22Rv1 (cell line): ENCODE measurements at regions not wholly inside any gene's neighbourhood (a gene's known extent, or its start where the extent isn't known, plus 50 kb on each side); places are given as distances from the start of the nearest gene placed in this dataset.

Source experiments
- ZFX ChIP-seq: fragments of 450-650 bp; IDR thresholded peaks from 2 replicates; pipeline ENCODE4 v1.6.1; 2017; ENCODE audit warnings: antibody characterized with exemption, borderline replicate concordance
- TF ChIP-seq, protein P1 (sequence below): fragments of 450-650 bp; IDR thresholded peaks from 2 replicates; pipeline ENCODE4 v1.5.1; 2017; ENCODE audit warnings: mild to moderate bottlenecking

GRCh38 chr3:181868576-181869082 is 156.9 kb downstream of the SOX2 start:
- TF ChIP-seq, protein P1, sequence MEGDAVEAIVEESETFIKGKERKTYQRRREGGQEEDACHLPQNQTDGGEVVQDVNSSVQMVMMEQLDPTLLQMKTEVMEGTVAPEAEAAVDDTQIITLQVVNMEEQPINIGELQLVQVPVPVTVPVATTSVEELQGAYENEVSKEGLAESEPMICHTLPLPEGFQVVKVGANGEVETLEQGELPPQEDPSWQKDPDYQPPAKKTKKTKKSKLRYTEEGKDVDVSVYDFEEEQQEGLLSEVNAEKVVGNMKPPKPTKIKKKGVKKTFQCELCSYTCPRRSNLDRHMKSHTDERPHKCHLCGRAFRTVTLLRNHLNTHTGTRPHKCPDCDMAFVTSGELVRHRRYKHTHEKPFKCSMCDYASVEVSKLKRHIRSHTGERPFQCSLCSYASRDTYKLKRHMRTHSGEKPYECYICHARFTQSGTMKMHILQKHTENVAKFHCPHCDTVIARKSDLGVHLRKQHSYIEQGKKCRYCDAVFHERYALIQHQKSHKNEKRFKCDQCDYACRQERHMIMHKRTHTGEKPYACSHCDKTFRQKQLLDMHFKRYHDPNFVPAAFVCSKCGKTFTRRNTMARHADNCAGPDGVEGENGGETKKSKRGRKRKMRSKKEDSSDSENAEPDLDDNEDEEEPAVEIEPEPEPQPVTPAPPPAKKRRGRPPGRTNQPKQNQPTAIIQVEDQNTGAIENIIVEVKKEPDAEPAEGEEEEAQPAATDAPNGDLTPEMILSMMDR, result no peak
- TF ChIP-seq ZFX, result no peak
